Motor neuron (in vitro differentiated cells): ENCODE measurements at regions not wholly inside any gene's neighbourhood (a gene's known extent, or its start where the extent isn't known, plus 50 kb on each side); places are given as distances from the start of the nearest gene placed in this dataset.
"Not testable (repeated sequence)": the region's sequence is repeated elsewhere in the genome, so short reads cannot be mapped to it uniquely, and the experiment has no call there.

Experiments
- ATAC-seq, 8 experiments: fragments of 200-7000 bp; cut with Tn5 transposase; replicated peaks in 6 of 8; 2 replicates each; pipeline ENCODE4 v1.8.0; 2021; ENCODE audit warnings: mild to moderate bottlenecking in 8 of 8, moderate library complexity in 8 of 8
- H3K27ac ChIP-seq, 2 donors: fragments of 250-450 bp; sonication (Bioruptor Pico); 2 replicates each; pipeline ENCODE4 v1.9.0; 2021; ENCODE audit warnings: antibody characterized with exemption in 2 of 2, mild to moderate bottlenecking in 2 of 2, moderate library complexity in 1 of 2
- H3K4me1 ChIP-seq, 2 donors: fragments of 250-450 bp; sonication (Bioruptor Pico); replicated peaks in 1 of 2; 2 replicates each; pipeline ENCODE4 v1.6.1; 2021; ENCODE audit warnings: antibody characterized with exemption in 2 of 2, mild to moderate bottlenecking in 2 of 2, moderate library complexity in 1 of 2
- H3K4me3 ChIP-seq, 5 donors: fragments of 250-450 bp; sonication (Bioruptor Pico); 2 replicates each; pipeline ENCODE4 v1.9.0; 2021; ENCODE audit warnings: antibody characterized with exemption in 5 of 5, mild to moderate bottlenecking in 5 of 5, moderate library complexity in 4 of 5
- WGBS, 10 experiments: fragments of 450-650 bp; shearing (Covaris generic); methylation state at CpG; one replicate each; pipeline ENCODE4 v1.0.0; 2022; 5-methylcytosine and 5-hydroxymethylcytosine counted together
- in situ Hi-C, 9 experiments: fragments of 400-800 bp; cut with MboI; loops; one replicate each; pipeline ENCODE4 v1.15.0; 2021; ENCODE audit warnings: low sequenced_read_pairs in 9 of 9, low pct_unique_long_range_greater_than_20kb in 2 of 9; ENCODE audit not compliant: unreplicated experiment in 9 of 9

- in situ Hi-C loops, result no loop called here
- no peak for ATAC-seq
Observed at GRCh38 chr5:125912028-125912427, 511.2 kb upstream of the GRAMD2B start.

GRCh38 chr5:125913200-125913599 lies 510.0 kb upstream of the GRAMD2B start:
- Histone ChIP-seq H3K4me3 (no peak overlapping the region), H3K4me1 (no peaks in the 10 kb centered on the region), H3K27ac (no peak overlapping the region)
- no peak for ATAC-seq
- 20 to 100% (median 75%) methylated on average over 1 to 2 of the region's 2 CpGs; no CpG with 5 or more reads in 4 of the 10 experiments for WGBS, 10 experiments
- in situ Hi-C loops, result no loop called here

More at GRCh38 chr5:125912028-125912427, 511.2 kb upstream of the GRAMD2B start:
- Histone ChIP-seq H3K27ac (no peak overlapping the region), H3K4me3 (no peak overlapping the region), H3K4me1 (no peaks in the 10 kb centered on the region)
- WGBS, 10 experiments, result 29 to 100% (median 100%) methylated on average over 1 of the region's 1 CpG; no CpG with 5 or more reads in 2 of the 10 experiments

- Histone ChIP-seq H3K4me3 (no peak overlapping the region), H3K4me1 (no peaks in the 10 kb centered on the region), H3K27ac (no peak overlapping the region)
- no peak for ATAC-seq
- in situ Hi-C loops, result no loop called here
- WGBS, 10 experiments, result 46 to 100% (median 83%) methylated on average over 2 to 3 of the region's 3 CpGs
Observed at GRCh38 chr5:125914471-125914870, 508.7 kb upstream of the GRAMD2B start.

GRCh38 chr5:125923958-125924357 lies 499.3 kb upstream of the GRAMD2B start:
- H3K27ac ChIP-seq, H3K4me3 ChIP-seq, H3K4me1 ChIP-seq, in situ Hi-C loops, ATAC-seq: not testable (repeated sequence)
- 73 to 100% methylated on average over 1 to 3 of the region's 11 CpGs; no CpG with 5 or more reads in 8 of the 10 experiments for WGBS, 10 experiments

GRCh38 chr5:125926172-125926571 lies 497.0 kb upstream of the GRAMD2B start:
- 0 to 100% (median 83%) methylated on average over 1 to 3 of the region's 3 CpGs; no CpG with 5 or more reads in 4 of the 10 experiments for WGBS, 10 experiments
- Histone ChIP-seq H3K4me1 (no peaks in the 10 kb centered on the region), H3K27ac (no peak overlapping the region), H3K4me3 (no peak overlapping the region)
- in situ Hi-C loops, result no loop called here
- no peak for ATAC-seq

- in situ Hi-C loops, result no loop called here
- H3K27ac ChIP-seq, result no peak overlapping the region
- H3K4me1 ChIP-seq, result no peaks in the 10 kb centered on the region
- H3K4me3 ChIP-seq, result no peak overlapping the region
- no peak for ATAC-seq
- WGBS, 10 experiments, result 20 to 85% (median 76%) methylated on average over 1 to 6 of the region's 6 CpGs
Observed at GRCh38 chr5:125928663-125929062, 494.5 kb upstream of the GRAMD2B start.

GRCh38 chr5:125950012-125950615 lies 473.1 kb upstream of the GRAMD2B start:
- in situ Hi-C loops, result no loop called here
- ATAC-seq, result no peak
- WGBS, 10 experiments, result 0 to 100% (median 86%) methylated on average over 1 to 5 of the region's 5 CpGs

GRCh38 chr5:125961150-125961549 lies 462.1 kb upstream of the GRAMD2B start:
- Histone ChIP-seq H3K27ac (no peak overlapping the region), H3K4me3 (no peak overlapping the region), H3K4me1 (peaks cover 0 to 5% of the 10 kb centered on the region in 2 donors)
- no peak for ATAC-seq
- WGBS, 10 experiments, result 80 to 100% (median 100%) methylated on average over 1 of the region's 1 CpG; no CpG with 5 or more reads in 6 of the 10 experiments
- in situ Hi-C loops, result no loop called here

More at GRCh38 chr5:125950012-125950615, 473.1 kb upstream of the GRAMD2B start:
- no peak overlapping the region for H3K27ac ChIP-seq
- no peak overlapping the region for H3K4me3 ChIP-seq
- H3K4me1 ChIP-seq, result no peaks in the 10 kb centered on the region

- peak in 5 of 8 experiments; percentile 20 to 89 (median 61) for ATAC-seq
- Histone ChIP-seq H3K4me1 (peaks cover 17 to 31% of the 10 kb centered on the region in 2 donors), H3K4me3 (no peak overlapping the region), H3K27ac (no peak overlapping the region)
- in situ Hi-C loops, result no loop called here
- WGBS, 10 experiments, result 24 to 100% (median 79%) methylated on average over 1 to 4 of the region's 4 CpGs
Observed at GRCh38 chr5:125965577-125965976, 457.6 kb upstream of the GRAMD2B start.

- Histone ChIP-seq H3K4me3 (no peak overlapping the region), H3K27ac (no peak overlapping the region), H3K4me1 (peaks cover 28 to 45% of the 10 kb centered on the region in 2 donors)
- in situ Hi-C loops, result no loop called here
- ATAC-seq, result no peak
Observed at GRCh38 chr5:125967576-125967975, 455.6 kb upstream of the GRAMD2B start.

GRCh38 chr5:125969011-125969813 lies 454.0 kb upstream of the GRAMD2B start:
- ATAC-seq, result peak in 7 of 8 experiments; percentile 35 to 89 (median 48)
- no peak overlapping the region for H3K4me3 ChIP-seq
- H3K27ac ChIP-seq, result no peak overlapping the region
- in situ Hi-C loops, result no loop called here
- peaks cover 33 to 45% of the 10 kb centered on the region in 2 donors for H3K4me1 ChIP-seq
- WGBS, 10 experiments, result 10 to 100% (median 57%) methylated on average over 1 to 5 of the region's 6 CpGs

- Histone ChIP-seq H3K27ac (no peak overlapping the region), H3K4me3 (no peak overlapping the region), H3K4me1 (peaks cover 34 to 51% of the 10 kb centered on the region in 2 donors)
- 0 to 100% (median 100%) methylated on average over 1 of the region's 1 CpG; no CpG with 5 or more reads in 5 of the 10 experiments for WGBS, 10 experiments
- peak in 4 of 8 experiments; percentile 14 to 85 (median 80) for ATAC-seq
- in situ Hi-C loops, result no loop called here
Observed at GRCh38 chr5:125969814-125970171, 453.4 kb upstream of the GRAMD2B start.

- ATAC-seq, result peak in 7 of 8 experiments; percentile 11 to 69 (median 50)
- no peak overlapping the region for H3K4me3 ChIP-seq
- H3K4me1 ChIP-seq, result peaks cover 38 to 50% of the 10 kb centered on the region in 2 donors
- WGBS, 10 experiments, result 13 to 66% (median 27%) methylated on average over 3 to 7 of the region's 7 CpGs; no CpG with 5 or more reads in 4 of the 10 experiments
- in situ Hi-C loops, result no loop called here
- peak overlapping the region in 1 of 2 donors; percentile 49 for H3K27ac ChIP-seq
Observed at GRCh38 chr5:125970631-125971307, 452.4 kb upstream of the GRAMD2B start.
